Naive thymus-derived CD4-positive, alpha-beta T cell (primary cell): ENCODE measurements at regions not wholly inside any gene's neighbourhood (a gene's known extent, or its start where the extent isn't known, plus 50 kb on each side); places are given as distances from the start of the nearest gene placed in this dataset.

Experiments used
- ATAC-seq: fragments of 150-1000 bp; cut with Tn5 transposase; 2 replicates; pipeline ENCODE4 v1.10.0; 2021; ENCODE audit warnings: mild to moderate bottlenecking, moderate library complexity
- CTCF ChIA-PET: fragments of 350-600 bp; sonication (Branson Sonifier 250); formaldehyde crosslinking; loops from one replicate; lab custom pipeline; 2021; ENCODE audit warnings: antibody characterized with exemption; lab: Charles Lee
- POLR2A ChIA-PET: fragments of 350-600 bp; sonication (Branson Sonifier 250); formaldehyde crosslinking; loops from one replicate; lab custom pipeline; 2021; ENCODE audit warnings: antibody characterized with exemption, inconsistent platforms; lab: Charles Lee
- DNase-seq, 9 donors: peaks; one replicate each; pipeline versions ENCODE4 v3.0.0 to v3.0.0-alpha.2; 2020 to 2022; ENCODE audit warnings: mixed read lengths in 1 of 9
- H3K27ac ChIP-seq: one replicate; pipeline ENCODE4 v1.7.0; 2013; ENCODE audit warnings: mild to moderate bottlenecking, low read depth, low read length, moderate library complexity
- H3K27me3 ChIP-seq, 2 donors: one replicate each; pipeline ENCODE4 v1.7.0; 2013; ENCODE audit warnings: low read length in 2 of 2, mild to moderate bottlenecking in 2 of 2, moderate library complexity in 2 of 2; ENCODE audit not compliant: control insufficient read depth in 2 of 2, insufficient read depth in 2 of 2
- H3K36me3 ChIP-seq, 3 experiments: 1 replicate in 2 of 3; 2 replicates in 1 of 3; pipeline ENCODE4 v1.7.0; 2013; ENCODE audit warnings: low read length in 3 of 3, mild to moderate bottlenecking in 3 of 3, moderate library complexity in 1 of 3; ENCODE audit not compliant: insufficient read depth in 3 of 3, control insufficient read depth in 2 of 3
- H3K4me1 ChIP-seq, 2 donors: one replicate each; pipeline ENCODE4 v1.7.0; 2013; ENCODE audit warnings: low read length in 2 of 2, mild to moderate bottlenecking in 2 of 2, moderate library complexity in 1 of 2; ENCODE audit not compliant: control insufficient read depth in 2 of 2, insufficient read depth in 2 of 2
- H3K4me3 ChIP-seq: 2 replicates; pipeline ENCODE4 v1.7.0; 2013; ENCODE audit warnings: mild to moderate bottlenecking, low read length
- H3K9me3 ChIP-seq, 3 experiments: 1 replicate in 2 of 3; 2 replicates in 1 of 3; pipeline ENCODE4 v1.7.0; 2013; ENCODE audit warnings: low read length in 3 of 3; ENCODE audit not compliant: control insufficient read depth in 2 of 3
- H3K27ac Mint-ChIP-seq, 9 donors: one replicate each; pipeline ENCODE4 v1.8.0; 2020 to 2022; ENCODE audit warnings: mixed read lengths in 9 of 9, mild to moderate bottlenecking in 8 of 9, moderate library complexity in 5 of 9, inconsistent platforms in 2 of 9
- H3K27me3 Mint-ChIP-seq, 5 donors: one replicate each; pipeline ENCODE4 v1.8.0; 2021 to 2022; ENCODE audit warnings: mixed read lengths in 5 of 5, mild to moderate bottlenecking in 1 of 5
- H3K36me3 Mint-ChIP-seq, 5 donors: one replicate each; pipeline ENCODE4 v1.8.0; 2020 to 2022; ENCODE audit warnings: mixed read lengths in 5 of 5, mild to moderate bottlenecking in 3 of 5, inconsistent platforms in 1 of 5
- H3K4me1 Mint-ChIP-seq, 7 donors: one replicate each; pipeline ENCODE4 v1.8.0; 2020 to 2022; ENCODE audit warnings: mixed read lengths in 7 of 7, mild to moderate bottlenecking in 3 of 7, inconsistent platforms in 1 of 7
- H3K4me3 Mint-ChIP-seq, 10 donors: one replicate each; pipeline ENCODE4 v1.8.0; 2020 to 2022; ENCODE audit warnings: mild to moderate bottlenecking in 10 of 10, mixed read lengths in 10 of 10, moderate library complexity in 6 of 10, inconsistent platforms in 2 of 10
- H3K9me3 Mint-ChIP-seq, 11 donors: one replicate each; pipeline ENCODE4 v1.8.0; 2020 to 2022; ENCODE audit warnings: mixed read lengths in 11 of 11, mild to moderate bottlenecking in 4 of 11, inconsistent platforms in 1 of 11, moderate library complexity in 1 of 11
- intact Hi-C, 2 donors: fragments of 100-400 bp; cut with micrococcal nuclease; formaldehyde crosslinking; loops; one replicate each; pipeline ENCODE4 v1.15.1; 2023

DNA sequence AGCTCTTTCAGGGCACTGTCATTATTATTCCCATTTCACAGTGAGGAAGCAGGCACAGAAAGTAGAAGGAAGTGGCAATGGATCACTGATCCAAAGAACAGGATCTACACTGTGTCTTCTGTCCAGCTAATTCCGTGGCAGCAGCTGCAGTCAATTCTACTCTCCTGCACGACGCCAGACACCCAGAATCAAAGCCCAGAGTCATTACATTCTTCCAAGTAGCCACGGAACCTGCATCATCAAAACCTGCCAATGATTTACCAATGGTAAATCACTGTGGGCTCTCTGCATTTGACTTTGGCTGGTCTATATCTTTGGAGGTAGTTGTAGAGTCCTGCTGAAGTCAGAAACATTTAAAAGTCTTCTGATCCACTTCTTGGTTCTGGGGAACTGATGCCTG lies 767.7 kb downstream of the LIG4 start:
- ATAC-seq = no peak
- no peaks in the 10 kb centered on the region for H3K27me3 ChIP-seq
- no peaks in the 10 kb centered on the region for H3K36me3 Mint-ChIP-seq
- H3K27me3 Mint-ChIP-seq = no peaks in the 10 kb centered on the region
- H3K9me3 ChIP-seq = no peaks in the 10 kb centered on the region
- no peaks in the 10 kb centered on the region for H3K36me3 ChIP-seq
- H3K4me3 Mint-ChIP-seq = no peak overlapping the region
- no peak for DNase-seq
- no peaks in the 10 kb centered on the region for H3K4me1 ChIP-seq
- ChIA-PET POLR2A (no interaction called here), CTCF (no interaction called here)
- H3K4me1 Mint-ChIP-seq = peaks cover 0 to 5% (median 0%) of the 10 kb centered on the region in 7 donors
- intact Hi-C loops = no loop called here
- H3K4me3 ChIP-seq = no peak overlapping the region
- peak overlapping the region in 1 of 9 donors; percentile 7 for H3K27ac Mint-ChIP-seq
- peaks cover 0 to 22% (median 8%) of the 10 kb centered on the region in 11 donors for H3K9me3 Mint-ChIP-seq
- no peak overlapping the region for H3K27ac ChIP-seq

- no peaks in the 10 kb centered on the region for H3K4me1 ChIP-seq
- DNase-seq (no peak), ATAC-seq (no peak)
- no peaks in the 10 kb centered on the region for H3K4me1 Mint-ChIP-seq
- ChIA-PET CTCF (no interaction called here), POLR2A (no interaction called here)
- no peak overlapping the region for H3K27ac Mint-ChIP-seq
- no peak overlapping the region for H3K4me3 Mint-ChIP-seq
- H3K27me3 Mint-ChIP-seq = no peaks in the 10 kb centered on the region
- H3K36me3 Mint-ChIP-seq = no peaks in the 10 kb centered on the region
- intact Hi-C loops = no loop called here
- peaks cover 0 to 5% (median 0%) of the 10 kb centered on the region in 3 experiments for H3K9me3 ChIP-seq
- no peak overlapping the region for H3K4me3 ChIP-seq
- no peak overlapping the region for H3K27ac ChIP-seq
- no peaks in the 10 kb centered on the region for H3K27me3 ChIP-seq
- peaks cover 0 to 2% (median 0%) of the 10 kb centered on the region in 11 donors for H3K9me3 Mint-ChIP-seq
- no peaks in the 10 kb centered on the region for H3K36me3 ChIP-seq
Observed at GRCh38 chr13:107441279-107441678, 774.1 kb downstream of the LIG4 start.

- intact Hi-C loops = no loop called here
- H3K27me3 Mint-ChIP-seq = no peaks in the 10 kb centered on the region
Observed at GRCh38 chr13:107438251-107438650, 777.1 kb downstream of the LIG4 start.

GRCh38 chr13:107434347-107434746 lies 781.0 kb downstream of the LIG4 start:
- no peaks in the 10 kb centered on the region for H3K9me3 ChIP-seq
- Mint-ChIP-seq H3K9me3 (peaks cover 0 to 10% (median 3%) of the 10 kb centered on the region in 11 donors), H3K4me3 (no peak overlapping the region), H3K27me3 (no peaks in the 10 kb centered on the region), H3K27ac (no peak overlapping the region), H3K4me1 (no peaks in the 10 kb centered on the region), H3K36me3 (no peaks in the 10 kb centered on the region)
- H3K4me1 ChIP-seq = no peaks in the 10 kb centered on the region
- no peak overlapping the region for H3K27ac ChIP-seq
- CTCF ChIA-PET = interaction anchor here (0.7 kb wide), 1 partner anchor 109 kb away, joined by 3 read pairs; no protein-coding TSS in a partner anchor
- no peak overlapping the region for H3K4me3 ChIP-seq
- POLR2A ChIA-PET = no interaction called here
- H3K36me3 ChIP-seq = no peaks in the 10 kb centered on the region
- no peaks in the 10 kb centered on the region for H3K27me3 ChIP-seq
- DNase-seq = no peak
- ATAC-seq = no peak
- intact Hi-C loops = no loop called here

More at GRCh38 chr13:107438251-107438650, 777.1 kb downstream of the LIG4 start:
- no peaks in the 10 kb centered on the region for H3K4me1 Mint-ChIP-seq
- H3K27ac ChIP-seq = no peak overlapping the region
- no peak overlapping the region for H3K4me3 ChIP-seq
- peaks cover 0 to 5% (median 0%) of the 10 kb centered on the region in 3 experiments for H3K9me3 ChIP-seq
- H3K27me3 ChIP-seq = no peaks in the 10 kb centered on the region
- no peak overlapping the region for H3K4me3 Mint-ChIP-seq
- no peak for DNase-seq
- no peaks in the 10 kb centered on the region for H3K36me3 Mint-ChIP-seq
- ChIA-PET POLR2A (no interaction called here), CTCF (no interaction called here)
- ATAC-seq = no peak
- H3K4me1 ChIP-seq = no peaks in the 10 kb centered on the region
- no peak overlapping the region for H3K27ac Mint-ChIP-seq
- no peaks in the 10 kb centered on the region for H3K36me3 ChIP-seq
- H3K9me3 Mint-ChIP-seq = peaks cover 0 to 2% (median 0%) of the 10 kb centered on the region in 11 donors

GRCh38 chr13:107427536-107427935 lies 787.8 kb downstream of the LIG4 start:
- ATAC-seq (no peak), DNase-seq (no peak)
- H3K4me3 ChIP-seq = no peak overlapping the region
- H3K4me1 ChIP-seq = no peaks in the 10 kb centered on the region
- H3K9me3 Mint-ChIP-seq = peaks cover 2 to 8% (median 4%) of the 10 kb centered on the region in 11 donors
- no peaks in the 10 kb centered on the region for H3K27me3 ChIP-seq
- H3K27ac Mint-ChIP-seq = no peak overlapping the region
- no peaks in the 10 kb centered on the region for H3K36me3 ChIP-seq
- no peak overlapping the region for H3K27ac ChIP-seq
- intact Hi-C loops = no loop called here
- no peaks in the 10 kb centered on the region for H3K27me3 Mint-ChIP-seq
- ChIA-PET POLR2A (no interaction called here), CTCF (no interaction called here)
- no peak overlapping the region for H3K4me3 Mint-ChIP-seq
- no peaks in the 10 kb centered on the region for H3K9me3 ChIP-seq
- peaks cover 0 to 15% (median 2%) of the 10 kb centered on the region in 7 donors for H3K4me1 Mint-ChIP-seq
- peaks cover 0 to 2% (median 0%) of the 10 kb centered on the region in 5 donors for H3K36me3 Mint-ChIP-seq

DNA sequence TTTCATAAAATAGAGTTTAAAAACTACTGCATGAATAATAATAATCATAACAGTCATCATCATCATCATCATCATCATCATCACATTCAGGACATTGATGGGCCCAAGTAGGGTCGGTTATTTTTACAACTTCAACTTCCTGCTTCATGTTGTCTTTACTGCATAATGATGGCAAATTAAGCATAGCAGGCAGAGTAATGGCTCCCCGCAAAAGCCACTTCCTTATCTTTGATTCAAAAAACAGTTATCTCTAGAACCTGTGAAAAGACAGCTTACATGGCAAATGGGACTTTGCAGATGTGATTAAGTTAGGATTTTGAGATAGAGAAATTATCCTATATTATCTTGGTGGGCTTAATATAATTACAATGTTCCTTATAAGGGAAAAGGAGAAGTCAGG lies 792.9 kb downstream of the LIG4 start:
- DNase-seq (peak in 6 of 9 donors; percentile 2 to 39 (median 10)), ATAC-seq (no peak)
- intact Hi-C loops = no loop called here
- POLR2A ChIA-PET = no interaction called here
- H3K36me3 Mint-ChIP-seq = peaks cover 0 to 4% (median 0%) of the 10 kb centered on the region in 5 donors
- CTCF ChIA-PET = no interaction called here
- peaks cover 0 to 20% (median 0%) of the 10 kb centered on the region in 7 donors for H3K4me1 Mint-ChIP-seq
- no peaks in the 10 kb centered on the region for H3K4me1 ChIP-seq
- no peaks in the 10 kb centered on the region for H3K9me3 ChIP-seq
- H3K9me3 Mint-ChIP-seq = peaks cover 0 to 10% (median 4%) of the 10 kb centered on the region in 11 donors
- H3K27me3 ChIP-seq = no peaks in the 10 kb centered on the region
- H3K27ac Mint-ChIP-seq = peak overlapping the region in 3 of 9 donors; percentile 21 to 72 (median 40)
- H3K4me3 Mint-ChIP-seq = peak overlapping the region in 4 of 10 donors; percentile 36 to 60 (median 53)
- no peak overlapping the region for H3K4me3 ChIP-seq
- no peaks in the 10 kb centered on the region for H3K27me3 Mint-ChIP-seq
- no peaks in the 10 kb centered on the region for H3K36me3 ChIP-seq
- H3K27ac ChIP-seq = no peak overlapping the region

DNA sequence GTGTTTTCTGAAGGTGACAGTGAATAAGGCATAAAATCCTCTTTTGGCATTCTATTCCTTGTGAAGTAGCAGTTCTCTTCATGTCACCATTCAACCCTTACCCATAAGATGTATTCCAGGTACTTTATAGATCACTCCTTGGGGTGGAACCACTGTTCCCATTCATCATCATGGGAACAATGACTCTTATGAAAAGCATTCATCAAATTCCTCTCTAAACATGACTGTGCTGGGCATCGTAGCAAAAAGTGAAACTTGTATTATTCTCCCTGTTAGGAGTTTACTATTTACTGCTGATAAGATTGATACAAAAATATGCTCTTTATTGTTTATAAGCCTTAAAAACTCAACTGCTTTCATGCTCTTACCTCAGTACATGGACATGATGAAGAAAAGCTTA lies 793.4 kb downstream of the LIG4 start:
- ChIA-PET CTCF (no interaction called here), POLR2A (interaction anchor here (0.7 kb wide), 1 partner anchor 144 kb away, joined by 3 read pairs; no protein-coding TSS in a partner anchor)
- no peaks in the 10 kb centered on the region for H3K9me3 ChIP-seq
- Mint-ChIP-seq H3K27me3 (no peaks in the 10 kb centered on the region), H3K4me3 (peak overlapping the region in 2 of 10 donors; percentile 9 to 60), H3K27ac (peak overlapping the region in 3 of 9 donors; percentile 21 to 72 (median 40)), H3K36me3 (peaks cover 0 to 4% (median 0%) of the 10 kb centered on the region in 5 donors), H3K4me1 (peaks cover 0 to 20% (median 0%) of the 10 kb centered on the region in 7 donors), H3K9me3 (peaks cover 0 to 10% (median 4%) of the 10 kb centered on the region in 11 donors)
- ATAC-seq (no peak), DNase-seq (no peak)
- no peak overlapping the region for H3K27ac ChIP-seq
- no peaks in the 10 kb centered on the region for H3K36me3 ChIP-seq
- H3K4me1 ChIP-seq = no peaks in the 10 kb centered on the region
- no peaks in the 10 kb centered on the region for H3K27me3 ChIP-seq
- intact Hi-C loops = no loop called here
- H3K4me3 ChIP-seq = no peak overlapping the region
